GM21367 (cell line): ENCODE measurements at regions not wholly inside any gene's neighbourhood (a gene's known extent, or its start where the extent isn't known, plus 50 kb on each side); places are given as distances from the start of the nearest gene placed in this dataset.

ENCODE experiments used
- ATAC-seq: cut with Tn5 transposase; IDR thresholded peaks from one replicate; pipeline ENCODE4 v1.9.1; 2021; ENCODE audit not compliant: unreplicated experiment

DNA sequence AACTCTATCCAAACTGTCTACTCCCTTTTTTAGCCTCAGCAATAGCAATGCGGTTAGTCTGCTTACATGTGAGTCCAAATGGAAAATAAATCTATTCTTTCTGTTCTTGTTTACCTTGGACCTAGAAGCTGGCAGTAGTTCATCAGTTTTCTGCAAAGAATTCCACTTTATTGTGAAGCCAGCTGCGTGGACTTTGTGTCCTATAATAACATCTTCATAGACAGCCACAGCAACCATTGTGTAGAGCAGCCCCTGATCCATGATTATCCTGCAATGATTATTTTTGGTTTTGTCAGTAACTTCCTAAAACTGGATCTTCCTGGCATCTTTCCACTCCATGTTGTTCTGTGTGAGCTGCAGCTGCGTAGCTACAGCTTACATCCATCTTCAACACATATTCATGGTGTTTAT is 408.7 kb downstream of the NUF2 start:
- ATAC-seq = no peak

DNA sequence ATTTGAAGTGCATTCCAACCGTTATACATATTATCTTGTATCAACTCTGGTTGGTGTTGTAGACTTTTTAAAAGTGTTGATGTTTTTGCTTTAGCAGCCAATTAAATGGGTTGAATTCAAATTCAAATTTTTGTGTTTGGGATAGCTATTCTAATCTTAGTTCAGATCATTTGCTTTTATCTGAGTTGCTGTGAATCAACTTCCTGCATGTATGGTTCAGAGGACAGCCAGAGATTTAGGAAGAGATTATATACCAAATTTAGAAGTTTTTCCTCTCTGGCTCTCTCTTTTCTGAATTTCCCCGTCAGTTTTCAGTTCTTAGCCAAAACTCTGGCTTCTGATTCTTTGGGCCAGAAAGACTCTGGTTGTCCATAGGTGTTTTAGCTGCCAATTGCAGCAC is 415.5 kb downstream of the NUF2 start:
- ATAC-seq = no peak

DNA sequence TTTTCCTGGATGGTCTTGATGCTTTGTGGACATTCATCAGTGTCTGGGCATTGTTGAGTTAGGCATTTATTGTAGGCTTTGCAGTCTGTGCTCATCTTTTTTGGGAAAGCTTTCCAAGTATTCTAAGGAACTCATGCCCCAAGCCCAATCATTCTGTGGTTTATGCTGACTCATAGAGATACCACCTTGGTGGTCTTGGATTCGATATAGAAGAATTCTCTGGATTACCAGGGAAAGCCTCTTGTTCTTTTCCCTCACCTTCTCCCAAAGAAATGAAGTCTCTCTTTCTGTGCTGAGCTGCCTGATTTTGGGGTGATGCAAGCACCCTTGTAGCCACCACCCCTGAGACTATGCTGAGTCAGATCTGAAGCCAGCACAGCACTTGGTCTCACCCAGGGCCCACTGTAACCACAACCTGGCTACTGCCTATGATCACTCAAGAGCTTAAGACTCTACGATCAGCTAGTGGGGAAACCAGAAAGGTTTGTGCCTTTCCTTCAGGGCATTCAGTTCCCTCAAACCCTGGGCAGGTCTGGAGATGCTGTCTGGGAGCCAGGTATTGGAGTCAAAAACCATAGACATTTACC is 422.6 kb downstream of the NUF2 start:
- no peak for ATAC-seq

DNA sequence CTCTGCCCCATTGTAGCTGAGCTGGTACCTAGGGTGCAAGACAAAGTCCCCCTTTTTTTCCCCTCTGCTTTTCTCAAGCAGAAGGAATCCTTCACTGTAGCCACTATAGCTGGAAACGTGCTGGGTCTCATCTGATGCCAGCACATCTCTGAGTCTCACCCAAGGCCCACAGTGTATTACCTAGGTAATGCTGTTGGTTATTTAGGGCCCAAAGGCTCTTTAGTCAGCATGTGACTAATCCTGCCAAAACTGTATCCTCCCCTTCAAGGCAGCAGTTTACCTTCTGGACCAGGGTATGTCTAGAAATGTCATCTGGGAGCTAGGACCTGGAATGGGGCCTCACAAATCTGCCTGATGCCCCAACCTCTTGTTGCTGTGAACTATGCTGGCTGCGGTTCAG is 423.4 kb downstream of the NUF2 start:
- no peak for ATAC-seq

DNA sequence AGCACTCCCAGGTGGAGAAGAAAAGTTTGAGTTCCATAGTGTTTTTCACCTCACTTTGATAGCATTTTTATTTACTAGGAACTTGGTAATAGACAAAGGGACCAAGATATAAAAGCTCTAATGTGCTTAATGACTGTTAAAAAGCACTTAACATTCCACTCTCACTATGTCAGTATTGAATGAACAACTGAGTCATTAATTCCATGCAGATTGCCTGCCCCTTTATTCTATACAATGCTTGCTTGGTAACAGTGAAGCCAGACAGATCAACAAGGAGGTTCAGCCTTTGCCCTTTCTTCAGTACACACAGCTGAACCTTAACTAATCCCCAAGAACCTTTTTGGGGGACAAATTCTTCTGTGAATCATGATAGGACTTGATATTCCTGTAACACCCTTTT is 425.5 kb downstream of the NUF2 start:
- ATAC-seq = no peak

DNA sequence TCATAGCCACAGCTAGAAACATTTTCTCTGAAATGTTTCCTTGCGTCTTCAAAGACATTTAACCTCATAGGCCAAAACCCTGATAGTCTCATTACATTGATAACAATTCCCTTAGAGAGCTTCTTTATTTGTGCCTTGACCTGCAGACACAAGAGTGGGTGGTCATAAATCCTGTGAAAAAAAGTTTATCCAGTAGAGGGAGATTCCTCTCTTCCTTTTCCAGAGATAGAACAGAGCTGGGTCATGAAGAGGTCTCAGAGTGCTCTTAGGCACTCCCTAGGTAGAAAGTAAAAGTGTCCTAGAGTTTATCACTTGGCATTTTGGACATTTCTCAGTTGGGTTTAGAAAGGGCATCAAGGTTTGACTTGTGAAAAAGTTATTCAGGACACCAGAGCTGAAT is 426.1 kb downstream of the NUF2 start:
- ATAC-seq = no peak

DNA sequence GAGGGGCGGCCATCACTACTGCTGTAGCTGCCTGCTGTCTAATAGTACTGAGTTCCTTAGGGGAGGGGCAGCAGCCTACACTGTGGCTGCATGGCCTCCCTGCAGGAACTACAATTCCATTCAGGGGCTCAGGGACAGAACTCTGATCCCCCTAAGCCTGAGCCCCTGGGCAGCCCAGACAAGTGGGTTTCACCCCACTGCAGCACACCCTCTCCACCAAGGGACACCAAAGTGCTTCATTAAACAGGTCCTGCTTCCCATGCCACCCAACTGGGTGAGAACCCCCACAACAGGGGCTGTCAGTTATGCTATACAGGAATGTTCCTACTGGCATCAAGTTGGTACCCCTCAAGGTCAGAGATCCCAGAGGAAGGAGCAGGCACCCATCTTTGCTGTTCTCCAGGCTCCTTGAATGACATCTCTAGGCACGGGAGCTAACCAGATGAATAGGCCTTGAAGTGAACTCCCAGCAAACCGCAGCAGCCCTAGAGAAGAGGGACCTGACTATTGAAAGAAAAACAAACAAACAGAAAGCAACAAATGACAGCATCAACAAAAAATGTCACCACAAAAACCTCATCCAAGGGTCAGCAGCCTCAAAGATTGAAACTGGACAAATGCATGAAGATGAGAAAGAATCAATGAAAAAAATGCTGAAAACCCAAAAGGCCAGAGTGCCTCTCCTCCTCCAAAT is 437.4 kb downstream of the NUF2 start:
- no peak for ATAC-seq

DNA sequence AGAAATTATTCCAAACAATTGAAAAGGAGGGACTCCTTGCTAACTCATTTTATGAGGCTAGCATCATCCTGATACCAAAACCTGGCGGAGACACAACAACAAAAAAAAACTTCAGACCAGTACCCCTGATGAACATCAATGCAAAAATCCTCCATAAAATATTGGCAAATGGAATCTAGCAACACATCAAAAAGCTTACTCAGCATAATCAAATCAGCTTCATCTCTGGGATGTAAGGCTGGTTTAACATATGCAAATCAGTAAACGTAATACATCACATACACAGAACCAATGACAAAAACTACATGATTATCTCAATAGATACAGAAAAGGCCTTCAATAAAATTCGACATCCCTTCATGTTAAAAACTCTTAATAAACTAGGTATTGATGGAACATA is 440.1 kb downstream of the NUF2 start:
- ATAC-seq = no peak

DNA sequence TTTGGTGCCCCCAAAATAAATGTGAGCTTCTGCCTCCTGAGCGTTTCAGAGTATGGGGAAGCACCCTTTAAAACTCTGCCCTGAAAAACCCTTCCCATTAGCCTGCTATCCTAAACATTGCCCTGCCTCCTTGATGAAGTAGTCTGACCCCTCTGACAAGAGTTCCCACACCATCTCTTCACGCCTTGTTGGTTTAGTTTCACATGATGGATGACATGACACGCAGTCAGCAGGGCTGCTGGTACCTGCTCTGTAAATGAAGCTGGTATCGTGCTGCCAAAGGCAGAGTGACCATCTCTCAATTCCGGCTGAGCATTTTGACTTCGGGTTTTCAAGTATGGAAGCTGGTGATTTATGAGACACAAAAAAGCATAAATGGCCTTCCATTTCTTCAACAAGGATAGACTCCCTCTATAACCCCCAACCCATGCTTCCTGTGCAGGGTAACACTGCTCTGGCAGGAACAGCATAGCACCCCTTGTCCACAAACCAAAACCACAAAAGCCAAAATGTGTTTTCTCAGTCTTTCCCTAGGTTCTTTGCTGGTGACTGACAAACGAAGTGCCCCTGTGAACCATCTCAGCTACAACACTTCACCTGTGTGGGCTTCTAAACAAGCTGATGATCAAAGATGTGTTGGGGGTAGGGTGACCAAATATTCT is 444.6 kb downstream of the NUF2 start:
- no peak for ATAC-seq

DNA sequence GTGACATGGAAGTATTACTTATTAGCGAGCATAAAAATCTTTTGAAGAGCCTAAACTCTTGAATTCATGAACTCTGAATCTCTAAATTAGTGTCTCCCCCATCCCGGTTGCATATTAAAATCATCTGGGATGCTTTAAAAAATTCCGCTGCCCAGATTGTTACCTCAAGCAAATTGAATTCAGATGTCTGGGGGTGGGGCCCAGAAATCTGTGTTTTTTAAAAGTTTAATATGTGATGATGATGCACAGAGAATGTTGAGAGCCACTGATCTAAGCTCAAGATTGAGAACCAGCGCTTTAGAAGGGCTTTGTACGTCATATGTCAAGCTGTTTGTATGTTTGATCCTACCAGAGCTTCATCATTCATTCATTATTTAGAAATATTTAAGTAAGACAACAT is 446.8 kb downstream of the NUF2 start:
- ATAC-seq = no peak

DNA sequence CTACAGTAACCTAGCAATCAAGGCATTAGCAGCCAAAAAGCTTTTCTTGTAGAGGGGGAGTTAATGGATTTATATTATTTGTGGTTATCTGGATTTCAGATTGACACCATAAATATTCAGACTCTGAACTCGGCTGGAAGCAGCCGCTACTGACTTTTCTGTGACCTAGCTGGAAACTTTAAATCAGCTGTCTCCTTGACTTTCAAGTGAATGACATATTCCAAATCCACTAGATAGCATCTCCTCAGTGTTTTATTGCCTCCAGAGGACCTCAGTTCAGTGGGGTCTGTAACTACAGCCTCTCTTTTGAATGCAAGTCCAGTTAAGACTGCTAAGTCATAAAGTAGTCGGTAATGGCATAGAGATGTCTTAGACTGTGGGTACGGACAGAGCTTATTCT is 448.5 kb downstream of the NUF2 start:
- ATAC-seq = no peak

DNA sequence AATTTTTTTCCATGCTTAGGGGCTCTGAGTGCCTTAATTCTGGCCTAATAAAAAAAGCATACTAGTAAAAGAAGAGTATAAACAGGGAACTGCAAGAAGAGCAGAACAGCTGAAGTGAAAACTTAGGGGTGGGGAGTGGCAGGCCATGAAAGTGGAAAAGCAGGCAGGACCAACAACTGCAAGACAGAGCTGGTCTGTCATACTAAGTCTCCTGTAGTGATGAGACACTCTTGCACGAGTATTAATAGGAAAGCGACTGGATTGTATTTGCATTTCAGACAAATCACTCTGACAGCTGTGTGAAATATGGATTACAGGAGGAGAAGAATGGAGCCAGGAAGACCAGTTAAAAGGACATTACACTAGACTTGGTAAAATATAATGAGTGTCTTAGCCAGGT is 449.9 kb downstream of the NUF2 start:
- ATAC-seq = no peak

DNA sequence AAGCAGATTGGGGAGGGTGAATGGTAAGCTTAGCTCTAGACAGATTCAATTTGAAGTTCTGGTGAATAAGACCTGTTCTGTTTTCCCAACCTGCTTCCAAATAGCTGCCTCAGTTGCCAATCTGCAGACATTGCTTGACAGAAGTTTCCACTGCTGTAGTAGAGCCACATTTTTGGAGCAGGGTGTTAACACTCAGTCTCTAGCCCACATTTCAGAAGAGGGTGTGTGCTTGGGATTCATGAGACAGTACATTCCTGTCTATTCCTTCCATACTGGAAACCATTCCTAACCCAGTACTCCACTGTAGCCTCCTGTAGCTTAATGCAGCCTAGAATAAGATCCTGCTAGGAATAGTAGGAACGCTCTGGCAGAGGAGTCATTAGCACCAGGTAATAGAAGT is 450.5 kb downstream of the NUF2 start:
- no peak for ATAC-seq

DNA sequence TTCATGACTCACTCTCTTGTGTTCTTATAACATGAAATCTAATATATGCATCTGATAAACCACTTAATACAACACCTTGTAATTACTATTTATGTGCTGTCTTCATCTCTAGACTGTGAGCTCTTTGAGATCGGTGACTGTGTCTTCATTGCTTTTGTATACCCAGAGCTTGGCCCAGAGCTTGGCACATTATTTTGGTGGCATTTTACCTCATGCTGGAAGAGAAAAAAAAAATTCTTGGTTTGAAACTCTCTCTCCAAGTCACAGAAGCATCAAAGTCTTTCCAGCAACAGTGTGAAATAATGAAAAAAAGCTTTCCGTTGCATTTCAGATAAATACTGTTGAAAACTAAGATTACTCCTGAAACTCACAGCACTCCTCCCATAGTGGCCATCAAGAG is 451.6 kb downstream of the NUF2 start:
- ATAC-seq = no peak

DNA sequence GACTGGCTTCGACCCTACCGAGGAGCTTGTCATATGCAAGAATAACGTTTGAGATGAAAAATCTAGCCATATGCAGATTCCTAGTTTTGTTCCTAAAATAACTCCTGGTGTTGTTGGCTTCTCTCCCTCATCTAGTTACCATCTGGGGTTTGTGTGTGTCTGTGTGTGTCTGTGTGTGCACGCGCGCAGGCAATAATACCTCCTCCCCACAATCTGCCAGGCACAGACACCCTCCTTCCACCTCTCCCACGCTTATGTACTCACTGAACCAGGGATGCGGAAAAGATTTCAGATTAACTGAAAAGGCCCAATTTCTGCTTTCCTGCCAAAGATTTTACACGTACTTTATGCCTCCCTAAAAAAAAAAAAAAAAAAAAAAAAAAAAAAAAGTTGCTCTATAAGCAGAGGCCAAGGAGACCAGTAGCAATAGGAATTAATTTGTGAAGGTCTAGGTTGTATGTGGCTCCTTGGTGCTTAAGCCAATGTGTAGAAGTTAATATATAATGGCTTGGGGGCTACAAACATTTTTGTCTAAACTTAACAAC is 452.7 kb downstream of the NUF2 start:
- no peak for ATAC-seq

DNA sequence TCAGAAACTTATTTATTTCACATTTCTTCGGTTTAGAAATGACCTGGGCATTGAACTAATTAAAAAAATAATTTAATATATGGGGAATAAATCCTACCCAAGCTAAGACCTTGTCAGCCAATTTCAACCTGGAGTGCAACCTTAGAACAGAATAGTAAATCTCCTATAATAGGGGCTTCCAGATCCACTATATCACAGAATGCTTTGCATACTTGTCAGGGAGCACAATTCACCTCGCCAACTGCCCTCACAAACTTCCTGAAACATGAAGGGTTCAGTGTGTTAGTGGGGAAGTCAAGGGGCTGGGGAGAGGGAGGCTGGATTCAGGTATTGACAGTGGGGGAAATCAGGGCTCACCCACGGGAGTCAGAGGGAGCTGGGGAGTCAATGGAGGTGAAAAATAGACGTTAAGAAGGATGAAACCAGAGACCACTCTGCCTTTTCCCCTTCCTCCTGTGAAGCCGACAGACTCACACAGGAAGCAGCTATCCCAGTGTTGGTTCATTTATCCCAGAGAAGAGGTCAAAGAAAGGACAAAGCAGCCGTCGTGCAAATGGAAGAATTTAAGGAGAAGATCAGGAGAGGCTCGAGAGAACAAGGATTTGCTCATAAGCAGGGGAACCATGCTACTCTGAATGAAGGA is 453.3 kb downstream of the NUF2 start:
- no peak for ATAC-seq

DNA sequence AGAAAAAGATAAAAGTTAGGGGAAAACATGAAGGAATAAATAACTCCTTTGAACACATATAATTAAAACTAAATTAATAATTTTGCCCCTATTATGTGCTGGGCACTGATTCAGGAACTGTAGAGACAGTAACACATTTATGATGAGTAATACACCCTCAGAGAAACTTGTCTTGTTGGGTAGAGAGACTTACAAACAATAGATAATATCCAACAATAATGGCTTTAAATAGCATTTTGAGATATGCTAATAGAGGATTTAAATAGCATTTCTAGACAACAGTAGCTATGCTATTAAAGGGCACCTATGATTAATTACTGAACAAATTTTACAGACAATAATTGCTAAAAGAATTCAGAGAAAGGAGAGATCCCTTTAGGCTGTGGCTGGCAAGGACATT is 455.5 kb downstream of the NUF2 start:
- ATAC-seq = no peak

DNA sequence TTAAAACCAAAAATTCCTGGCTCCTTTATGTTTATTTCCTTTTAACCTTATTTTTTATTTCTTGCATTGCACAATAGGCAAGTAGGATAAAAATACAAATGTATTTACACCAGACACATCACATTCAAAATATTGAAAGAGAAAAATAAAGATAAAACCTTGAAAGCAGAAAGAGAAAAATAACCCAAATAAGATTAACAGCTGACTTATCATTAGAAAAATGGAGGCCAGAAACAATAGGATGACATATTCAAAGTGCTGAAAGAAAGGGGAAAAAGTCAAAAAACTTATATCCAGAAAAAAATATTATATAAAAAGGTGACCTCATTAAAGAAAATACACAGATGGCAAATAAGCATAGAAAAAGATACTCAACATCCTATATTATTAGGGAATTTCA is 459.4 kb downstream of the NUF2 start:
- ATAC-seq = no peak

DNA sequence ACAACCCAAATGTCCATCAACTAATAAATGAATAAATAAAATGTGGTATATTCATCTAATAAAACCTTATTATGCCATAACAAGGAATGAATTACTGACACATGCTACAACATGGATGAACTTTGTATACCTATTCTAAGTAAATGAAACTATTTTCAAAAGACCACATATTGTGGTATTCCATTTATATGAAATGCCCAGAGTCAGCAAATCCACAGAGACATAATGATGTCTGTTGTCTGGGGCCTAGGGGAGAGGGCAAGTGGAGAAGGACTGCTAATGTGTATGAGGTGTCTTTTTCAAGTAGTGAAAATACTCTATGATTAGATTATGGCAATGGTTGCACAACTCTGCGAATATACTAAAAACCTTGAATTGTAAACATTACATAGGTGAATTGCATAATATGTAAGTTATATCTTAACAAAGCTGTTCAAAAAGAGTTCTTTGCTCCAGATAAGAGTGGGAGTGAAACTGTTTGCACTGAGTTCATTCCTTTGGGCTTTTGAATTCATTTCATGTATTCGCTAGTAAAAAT is 464.2 kb downstream of the NUF2 start:
- ATAC-seq = no peak

DNA sequence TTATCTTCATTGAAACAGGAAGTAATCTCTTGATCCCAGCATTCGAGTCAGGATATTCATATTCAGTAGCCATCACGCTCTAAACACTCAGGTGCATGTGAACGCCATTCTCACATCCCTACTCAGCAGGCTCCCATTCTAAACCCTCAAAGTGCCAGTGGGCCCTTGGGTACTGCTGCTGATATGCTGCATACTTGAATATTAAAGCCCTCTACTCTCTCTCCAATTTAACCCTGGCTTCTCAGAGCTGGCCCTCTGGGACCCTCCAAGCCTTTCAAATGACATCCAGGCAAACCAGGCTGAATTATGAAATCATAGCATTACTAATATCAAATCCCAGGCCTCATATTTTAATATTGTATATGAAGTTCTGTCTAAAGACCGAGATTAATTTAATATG is 468.2 kb downstream of the NUF2 start:
- no peak for ATAC-seq

DNA sequence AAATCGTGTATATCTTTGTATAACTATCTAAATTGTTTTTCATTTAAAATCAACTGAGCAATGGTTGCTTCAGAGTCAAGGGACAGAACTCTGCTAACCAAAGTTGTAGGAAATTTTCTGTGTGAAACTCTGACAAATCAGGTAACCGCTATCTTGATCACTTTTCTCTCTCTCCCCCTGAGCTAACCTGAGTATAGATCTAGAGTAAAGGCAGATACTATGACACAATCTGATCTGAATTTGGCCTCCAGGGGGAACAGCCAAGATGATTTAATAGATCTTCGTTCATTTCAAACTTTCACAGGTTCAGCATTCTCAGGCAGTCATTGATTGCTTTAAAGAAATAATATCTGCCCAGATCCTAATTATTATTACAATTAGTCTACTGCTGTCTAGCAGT is 472.8 kb downstream of the NUF2 start:
- ATAC-seq = no peak

DNA sequence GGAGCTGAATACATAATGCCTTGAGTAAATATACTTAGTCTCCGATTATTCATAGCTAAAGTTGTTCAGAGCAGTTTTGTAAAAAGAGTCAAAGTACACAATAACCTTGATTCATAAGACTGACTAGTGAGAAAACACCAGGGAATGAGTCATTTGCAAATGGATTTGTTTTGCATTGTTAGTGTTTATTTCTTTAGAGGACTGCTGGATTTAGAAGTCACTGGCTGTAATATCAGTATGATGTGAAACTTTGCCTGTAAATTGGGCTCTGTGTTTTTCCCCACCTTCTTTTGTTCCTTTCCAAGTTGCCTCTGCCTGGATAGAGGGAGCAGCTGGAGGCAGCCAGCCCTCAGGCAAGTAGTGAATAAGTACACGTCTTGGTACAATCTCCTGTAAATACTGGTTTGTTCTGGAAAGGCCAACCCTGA is 474.7 kb downstream of the NUF2 start:
- no peak for ATAC-seq
